ENCODE measurements at regions not wholly inside any gene's neighbourhood (a gene's known extent, or its start where the extent isn't known, plus 50 kb on each side); places are given as distances from the start of the nearest gene placed in this dataset.

- TF ChIP-seq NFIC (IDR thresholded peaks at IDR 0.05) (no peak), FOXM1 (IDR thresholded peaks at IDR 0.05; ENCODE audit: borderline replicate concordance, low read depth) (no peak), YY1 (IDR thresholded peaks at IDR 0.05; ENCODE audit: low read depth) (no peak), TCF12 (IDR thresholded peaks at IDR 0.05; ENCODE audit: low read depth) (no peak)
Observed at GRCh38 chr17:63277629-63278028, 168.5 kb downstream of the CYB561 start.
